ENCODE measurements at regions not wholly inside any gene's neighbourhood (a gene's known extent, or its start where the extent isn't known, plus 50 kb on each side); places are given as distances from the start of the nearest gene placed in this dataset.
"Not testable (repeated sequence)": the region's sequence is repeated elsewhere in the genome, so short reads cannot be mapped to it uniquely, and the experiment has no call there.

DNA sequence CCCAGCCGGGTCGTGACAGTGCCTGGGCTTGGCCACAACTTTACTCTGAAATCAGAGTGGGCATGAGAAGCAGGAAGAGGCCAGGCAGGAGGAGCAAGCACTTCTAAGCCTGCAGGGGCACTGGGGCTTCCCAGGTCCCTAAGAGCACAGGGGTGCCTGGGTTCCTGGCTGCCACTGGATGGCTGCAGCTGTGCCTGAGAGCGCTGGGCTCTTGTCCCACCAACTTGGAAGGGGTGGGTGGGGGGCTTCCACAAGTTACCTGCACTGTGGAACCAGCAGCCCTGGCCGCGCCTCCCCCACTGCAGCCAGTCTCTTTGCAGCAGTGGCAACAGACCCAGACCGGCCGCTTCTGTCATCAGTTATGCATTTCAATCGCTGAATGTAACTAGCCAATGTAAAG, 434.7 kb upstream of the GRM3 start:
- DNase-seq (ENCODE audit: low read depth in 2 of 3, low spot score in 2 of 3) = no peak

DNA sequence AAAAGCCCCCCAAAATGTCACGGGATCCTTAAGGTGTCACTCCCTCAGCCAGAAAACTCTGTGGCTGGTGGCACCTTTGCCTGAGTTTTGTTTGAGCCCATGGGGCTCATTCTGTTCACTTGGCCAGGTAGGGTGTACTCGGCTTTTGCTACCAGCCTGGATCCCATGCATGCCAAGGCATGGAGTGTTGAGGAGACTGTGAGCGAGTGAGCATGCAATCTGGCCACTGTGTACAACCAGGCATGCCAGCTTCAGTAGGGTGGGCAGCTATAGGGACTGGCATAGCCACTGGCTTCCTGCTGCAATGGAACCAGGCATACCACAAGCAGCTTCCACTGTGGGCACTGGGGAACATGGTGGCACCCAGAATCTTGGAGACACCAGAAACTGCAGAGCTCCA, 436.0 kb upstream of the GRM3 start:
- no peak for DNase-seq (ENCODE audit: low read depth in 2 of 3, low spot score in 2 of 3)

- no peak for DNase-seq (ENCODE audit: low read depth in 2 of 3, low spot score in 2 of 3)
Measured at GRCh38 chr7:86202833-86203232, 440.9 kb upstream of the GRM3 start.

DNA sequence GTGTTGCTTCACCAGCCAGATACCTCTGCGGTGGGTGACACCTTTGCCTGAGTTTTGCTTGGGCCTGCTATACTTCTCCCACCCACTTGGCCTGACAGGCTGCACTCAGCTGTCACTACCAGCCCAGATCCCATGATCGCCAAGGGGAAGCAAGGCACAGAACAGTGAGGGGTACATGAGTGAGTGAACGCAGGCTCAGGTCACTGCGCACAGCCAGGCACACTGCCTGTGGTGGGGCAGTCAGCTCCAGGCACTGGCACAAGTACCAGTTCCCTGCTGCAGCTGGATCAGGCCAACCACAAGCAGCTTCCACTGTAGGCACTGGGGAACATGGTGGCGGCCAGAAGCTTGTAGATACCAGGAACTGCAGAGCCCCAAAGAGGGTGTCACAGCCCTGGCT, 441.9 kb upstream of the GRM3 start:
- no peak for DNase-seq (ENCODE audit: low read depth in 2 of 3, low spot score in 2 of 3)

- no peak for DNase-seq (ENCODE audit: low read depth in 2 of 3, low spot score in 2 of 3)
Measured at GRCh38 chr7:86199881-86200614, 443.7 kb upstream of the GRM3 start.

GRCh38 chr7:86190351-86190750, 453.4 kb upstream of the GRM3 start:
- no peak for DNase-seq (ENCODE audit: low read depth in 2 of 3, low spot score in 2 of 3)

DNA sequence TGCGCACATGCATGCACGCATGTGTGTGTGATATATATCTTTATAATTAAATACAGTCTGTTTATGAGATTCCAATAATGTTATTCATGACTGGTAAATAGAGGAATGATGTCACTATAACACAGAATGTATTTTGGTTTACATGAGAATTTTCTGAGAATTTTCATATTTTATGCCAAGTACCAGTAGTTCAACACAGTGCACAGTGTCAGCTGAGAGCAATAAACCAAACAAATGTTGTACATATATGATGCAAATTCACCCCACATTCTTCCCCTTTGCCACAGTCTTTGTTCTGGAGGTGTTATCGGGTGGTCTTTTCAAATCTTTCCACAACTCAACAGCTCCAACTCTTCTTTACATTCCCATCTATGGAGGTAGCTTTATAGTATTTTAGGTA, 462.2 kb upstream of the GRM3 start:
- DNase-seq (ENCODE audit: low read depth in 2 of 3, low spot score in 2 of 3) = no peak

GRCh38 chr7:86164827-86165226, 478.9 kb upstream of the GRM3 start:
- no peak for DNase-seq (ENCODE audit: low read depth in 2 of 3, low spot score in 2 of 3)

DNA sequence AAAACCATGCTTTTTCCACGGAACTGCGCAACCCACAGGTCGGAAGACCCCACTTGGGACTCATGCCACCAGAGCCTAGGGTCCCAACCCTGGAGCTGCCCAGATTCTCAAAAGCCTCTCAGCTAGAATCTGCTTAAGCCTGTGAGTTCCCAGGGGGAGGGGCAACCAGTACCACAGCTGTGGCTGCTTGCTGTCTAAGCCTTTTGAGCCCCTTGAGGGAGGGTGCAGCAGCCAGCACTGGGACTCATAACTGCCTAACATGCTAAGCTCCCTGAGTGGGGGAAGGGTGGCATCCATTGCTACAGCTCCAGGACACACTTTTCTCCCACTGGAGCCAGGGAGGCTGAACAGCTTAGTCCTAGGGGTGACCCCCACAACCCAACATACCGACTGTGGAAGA, 485.6 kb upstream of the GRM3 start:
- no peak for DNase-seq (ENCODE audit: low read depth in 2 of 3, low spot score in 2 of 3)

DNA sequence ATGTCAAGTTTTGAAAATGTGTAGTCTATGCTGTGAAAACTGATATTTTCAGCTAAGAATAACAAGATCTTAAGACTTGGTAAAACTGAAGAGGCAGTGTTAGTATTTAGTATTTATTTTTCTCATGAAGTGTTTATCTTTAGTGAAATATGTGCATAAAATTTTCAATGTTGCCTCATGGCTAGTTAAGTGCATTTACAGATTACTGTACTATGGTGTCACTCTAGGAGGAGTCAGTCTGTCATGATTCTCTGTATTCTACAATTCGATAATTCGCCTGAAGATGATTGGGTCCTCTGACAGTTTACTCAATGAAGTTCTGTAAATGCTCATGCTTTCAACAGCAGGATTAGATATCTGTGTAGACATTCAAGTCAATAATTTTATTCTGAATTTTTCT, 488.1 kb upstream of the GRM3 start:
- DNase-seq (ENCODE audit: low read depth in 2 of 3, low spot score in 2 of 3) = no peak

DNA sequence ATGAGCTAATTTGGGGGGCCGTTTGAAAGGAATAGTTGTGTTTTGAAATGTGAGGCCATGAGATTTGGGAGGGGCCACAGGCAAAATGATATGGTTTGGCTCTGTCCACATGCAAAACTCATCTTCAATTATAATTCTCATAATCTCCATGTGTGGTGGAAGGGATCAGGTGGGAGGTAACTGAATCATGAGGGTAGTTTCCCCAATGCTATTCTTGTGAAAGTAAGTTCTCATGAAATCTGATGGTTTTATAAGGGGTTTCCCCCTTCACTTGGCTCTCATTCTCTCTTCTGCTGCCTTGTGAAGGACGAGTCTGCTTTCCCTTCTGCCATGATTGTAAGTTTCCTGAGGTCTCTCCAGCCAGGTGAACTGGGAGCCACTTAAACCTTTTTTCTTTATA, 490.8 kb upstream of the GRM3 start:
- DNase-seq (ENCODE audit: low read depth in 2 of 3, low spot score in 2 of 3) = no peak

GRCh38 chr7:86149024-86149665, 494.6 kb upstream of the GRM3 start:
- DNase-seq (ENCODE audit: low read depth in 2 of 3, low spot score in 2 of 3) = no peak

GRCh38 chr7:86148501-86148900, 495.2 kb upstream of the GRM3 start:
- no peak for DNase-seq (ENCODE audit: low read depth in 2 of 3, low spot score in 2 of 3)

GRCh38 chr7:86137343-86137742, 506.4 kb upstream of the GRM3 start:
- DNase-seq (ENCODE audit: low read depth in 2 of 3, low spot score in 2 of 3) = no peak

- no peak for DNase-seq (ENCODE audit: low read depth in 2 of 3, low spot score in 2 of 3)
Measured at GRCh38 chr7:86130268-86130667, 513.4 kb upstream of the GRM3 start.

DNA sequence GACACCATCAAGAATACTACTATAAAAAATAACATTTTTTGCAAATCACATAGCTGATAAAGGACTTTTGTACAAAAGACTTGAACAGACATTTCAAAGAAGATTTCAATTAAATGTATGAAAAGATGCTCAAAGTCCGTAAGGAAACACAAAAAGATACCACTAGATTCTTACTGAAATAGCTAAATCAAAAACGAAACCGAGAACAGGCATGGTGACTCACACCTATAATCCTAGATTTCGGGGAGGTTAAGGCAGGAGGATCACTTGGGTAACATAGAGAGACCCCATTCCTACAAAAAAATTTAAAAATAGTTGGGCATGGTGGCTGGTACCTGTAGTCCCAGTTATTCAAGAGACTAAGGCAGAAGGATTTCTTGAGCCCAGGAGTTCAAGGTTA, 520.2 kb upstream of the GRM3 start:
- no peak for DNase-seq (ENCODE audit: low read depth in 2 of 3, low spot score in 2 of 3)

DNA sequence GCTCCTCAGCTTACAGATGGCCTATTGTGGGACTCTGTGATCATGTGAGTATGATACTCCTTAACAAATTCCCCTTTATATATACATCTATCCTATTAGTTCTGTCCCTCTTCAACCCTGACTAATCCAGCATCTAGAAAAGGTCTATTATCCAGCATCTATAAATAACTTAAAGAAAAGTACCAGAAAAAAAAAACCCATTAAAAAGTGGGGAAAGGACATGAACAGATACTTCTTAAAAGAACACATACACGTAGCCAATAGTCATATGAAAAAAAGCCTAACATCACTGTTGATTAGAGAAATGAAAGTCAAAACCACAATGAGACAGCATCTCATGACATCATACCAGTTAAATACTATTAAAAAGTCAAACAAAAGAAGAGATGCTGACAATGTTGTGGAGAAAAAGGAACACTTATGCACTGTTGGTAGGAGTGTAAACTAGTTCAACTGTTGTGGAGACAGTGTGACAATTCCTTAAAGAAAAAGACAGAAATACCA, 549.5 kb upstream of the GRM3 start:
- no peak for DNase-seq (ENCODE audit: low read depth in 2 of 3, low spot score in 2 of 3)

DNA sequence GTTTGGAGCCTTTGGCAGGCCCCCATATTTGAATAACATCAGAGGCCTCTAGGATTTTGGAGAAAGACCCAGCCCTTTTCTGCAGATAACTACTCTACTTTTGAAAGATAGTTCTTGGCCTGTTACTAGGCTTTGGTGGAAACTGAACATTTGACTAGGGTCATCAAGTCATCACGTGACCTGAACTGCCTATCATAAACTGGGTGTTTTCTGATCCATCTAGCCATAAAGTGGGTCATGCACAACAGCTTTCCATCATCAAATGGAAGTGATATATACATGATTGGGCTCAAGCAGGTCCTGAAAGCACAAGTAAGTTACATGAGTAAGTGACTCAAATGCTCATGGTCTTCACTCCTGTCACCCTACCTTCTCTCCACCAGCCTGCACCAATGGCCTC, 552.3 kb upstream of the GRM3 start:
- no peak for DNase-seq (ENCODE audit: low read depth in 2 of 3, low spot score in 2 of 3)

DNA sequence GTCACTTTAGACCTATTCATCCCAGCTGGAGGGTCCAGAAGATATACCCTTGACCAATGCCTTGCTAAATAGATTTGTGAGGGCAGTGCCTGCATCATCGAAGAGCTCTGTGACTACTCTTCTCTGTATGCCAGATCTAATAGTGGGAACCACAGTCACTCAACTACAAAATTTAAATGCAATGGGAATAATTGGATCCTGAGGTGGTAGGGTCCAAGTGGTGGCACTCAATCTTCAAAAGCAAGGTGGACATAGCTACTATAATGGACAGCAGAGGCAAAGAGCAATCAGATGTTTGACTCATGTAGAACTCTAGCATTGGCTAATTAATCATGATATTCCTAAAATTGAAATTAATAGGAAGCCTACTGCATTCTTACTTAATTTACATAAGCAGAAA, 554.3 kb upstream of the GRM3 start:
- DNase-seq (ENCODE audit: low read depth in 2 of 3, low spot score in 2 of 3) = no peak

- not testable (repeated sequence) for DNase-seq (ENCODE audit: low read depth in 2 of 3, low spot score in 2 of 3)
Measured at GRCh38 chr7:86064572-86064971, 579.1 kb upstream of the GRM3 start.

GRCh38 chr7:86058649-86059048, 585.1 kb upstream of the GRM3 start:
- DNase-seq (ENCODE audit: low read depth in 2 of 3, low spot score in 2 of 3) = no peak

DNA sequence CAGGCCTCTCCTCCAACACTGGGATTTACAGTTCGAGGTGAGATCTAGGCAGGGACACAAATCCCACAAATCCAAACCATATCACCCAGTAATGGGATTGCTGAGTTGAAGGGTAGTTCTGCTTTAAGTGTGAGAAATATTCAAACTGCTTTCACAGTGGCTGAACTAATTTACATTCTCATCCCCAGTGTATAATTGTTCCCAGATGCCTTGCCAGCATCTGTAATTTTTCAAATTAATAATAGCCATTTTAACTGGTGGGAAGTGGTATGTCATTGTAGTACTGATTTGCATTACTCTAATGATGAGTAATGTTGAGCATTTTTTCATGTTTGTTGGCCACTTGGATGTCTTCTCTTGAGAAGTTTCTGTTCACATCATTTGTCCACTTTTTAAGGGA, 592.8 kb upstream of the GRM3 start:
- no peak for DNase-seq (ENCODE audit: low read depth in 2 of 3, low spot score in 2 of 3)

DNA sequence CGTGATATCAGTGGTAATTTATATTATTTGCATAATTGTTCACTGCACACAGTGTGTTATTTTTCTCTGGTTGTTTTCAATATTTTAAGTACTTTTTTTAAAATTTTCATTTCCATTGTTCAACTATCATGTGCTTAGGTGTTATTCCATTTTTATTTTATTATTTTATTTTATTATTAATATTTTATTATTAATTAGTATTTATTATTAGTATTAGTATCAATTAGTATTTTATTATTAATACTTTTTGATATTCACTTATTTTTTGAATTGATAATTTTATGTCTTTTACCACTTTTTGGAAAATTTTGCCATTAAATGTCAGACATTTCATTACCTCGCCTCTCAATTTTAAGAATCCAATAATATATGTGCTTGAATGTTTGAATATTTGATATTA, 593.8 kb upstream of the GRM3 start:
- DNase-seq (ENCODE audit: low read depth in 2 of 3, low spot score in 2 of 3) = no peak
